ENCODE measurements at regions not wholly inside any gene's neighbourhood (a gene's known extent, or its start where the extent isn't known, plus 50 kb on each side); places are given as distances from the start of the nearest gene placed in this dataset.

GRCh38 chr3:145735631-145736030 lies 425.4 kb downstream of the PLOD2 start:
- Mint-ChIP-seq H3K27ac (no peak overlapping the region), H3K4me1 (no peaks in the 10 kb centered on the region), H3K27me3 (no peaks in the 10 kb centered on the region), H3K4me3 (no peak overlapping the region), H3K36me3 (ENCODE audit: low read depth) (no peaks in the 10 kb centered on the region)
- no peak for ATAC-seq
- no peaks in the 10 kb centered on the region for H3K9me3 ChIP-seq (ENCODE audit: control insufficient read depth, low read length, poor library complexity, severe bottlenecking)
- no peak for DNase-seq

GRCh38 chr3:145737952-145738351 lies 423.0 kb downstream of the PLOD2 start:
- H3K9me3 ChIP-seq (ENCODE audit: control insufficient read depth, low read length, poor library complexity, severe bottlenecking) = no peaks in the 10 kb centered on the region
- DNase-seq (no peak), ATAC-seq (no peak)
- no peaks in the 10 kb centered on the region for H3K4me1 Mint-ChIP-seq
- H3K27me3 Mint-ChIP-seq = no peaks in the 10 kb centered on the region
- H3K36me3 Mint-ChIP-seq (ENCODE audit: low read depth) = no peaks in the 10 kb centered on the region
- H3K27ac Mint-ChIP-seq = no peak overlapping the region
- H3K4me3 Mint-ChIP-seq = no peak overlapping the region

GRCh38 chr3:145739926-145740325 lies 421.1 kb downstream of the PLOD2 start:
- Mint-ChIP-seq H3K36me3 (ENCODE audit: low read depth) (no peaks in the 10 kb centered on the region), H3K4me3 (no peak overlapping the region), H3K27me3 (no peaks in the 10 kb centered on the region), H3K4me1 (no peaks in the 10 kb centered on the region), H3K27ac (no peak overlapping the region)
- ATAC-seq (no peak), DNase-seq (no peak)
- no peaks in the 10 kb centered on the region for H3K9me3 ChIP-seq (ENCODE audit: control insufficient read depth, low read length, poor library complexity, severe bottlenecking)

- no peak overlapping the region for H3K27ac Mint-ChIP-seq
- DNase-seq (no peak), ATAC-seq (no peak)
- H3K4me1 Mint-ChIP-seq = no peaks in the 10 kb centered on the region
- no peaks in the 10 kb centered on the region for H3K9me3 ChIP-seq (ENCODE audit: control insufficient read depth, low read length, poor library complexity, severe bottlenecking)
- H3K27me3 Mint-ChIP-seq = no peaks in the 10 kb centered on the region
- no peaks in the 10 kb centered on the region for H3K36me3 Mint-ChIP-seq (ENCODE audit: low read depth)
- no peak overlapping the region for H3K4me3 Mint-ChIP-seq
Observed at GRCh38 chr3:145750657-145751056, 410.3 kb downstream of the PLOD2 start.

- H3K9me3 ChIP-seq (ENCODE audit: control insufficient read depth, low read length, poor library complexity, severe bottlenecking) = no peaks in the 10 kb centered on the region
- ATAC-seq = no peak
- Mint-ChIP-seq H3K36me3 (ENCODE audit: low read depth) (no peaks in the 10 kb centered on the region), H3K27ac (no peak overlapping the region), H3K4me1 (no peaks in the 10 kb centered on the region), H3K27me3 (no peaks in the 10 kb centered on the region), H3K4me3 (no peak overlapping the region)
- DNase-seq = no peak
Observed at GRCh38 chr3:145752576-145752975, 408.4 kb downstream of the PLOD2 start.

- Mint-ChIP-seq H3K27ac (no peak overlapping the region), H3K27me3 (no peaks in the 10 kb centered on the region), H3K36me3 (ENCODE audit: low read depth) (no peaks in the 10 kb centered on the region), H3K4me3 (no peak overlapping the region), H3K4me1 (no peaks in the 10 kb centered on the region)
- DNase-seq = no peak
- ATAC-seq = no peak
- H3K9me3 ChIP-seq (ENCODE audit: control insufficient read depth, low read length, poor library complexity, severe bottlenecking) = no peaks in the 10 kb centered on the region
Observed at GRCh38 chr3:145754605-145755289, 406.2 kb downstream of the PLOD2 start.

GRCh38 chr3:145760036-145760435 lies 400.9 kb downstream of the PLOD2 start:
- no peak overlapping the region for H3K4me3 Mint-ChIP-seq
- ATAC-seq (no peak), DNase-seq (no peak)
- H3K36me3 Mint-ChIP-seq (ENCODE audit: low read depth) = no peaks in the 10 kb centered on the region
- no peak overlapping the region for H3K27ac Mint-ChIP-seq
- H3K9me3 ChIP-seq (ENCODE audit: control insufficient read depth, low read length, poor library complexity, severe bottlenecking) = no peaks in the 10 kb centered on the region
- no peaks in the 10 kb centered on the region for H3K27me3 Mint-ChIP-seq
- no peaks in the 10 kb centered on the region for H3K4me1 Mint-ChIP-seq

- no peaks in the 10 kb centered on the region for H3K9me3 ChIP-seq (ENCODE audit: control insufficient read depth, low read length, poor library complexity, severe bottlenecking)
- no peak for ATAC-seq
- Mint-ChIP-seq H3K4me1 (no peaks in the 10 kb centered on the region), H3K4me3 (no peak overlapping the region), H3K27ac (no peak overlapping the region), H3K27me3 (no peaks in the 10 kb centered on the region), H3K36me3 (ENCODE audit: low read depth) (no peaks in the 10 kb centered on the region)
- DNase-seq = no peak
Observed at GRCh38 chr3:145767909-145768308, 393.1 kb downstream of the PLOD2 start.

- H3K27ac Mint-ChIP-seq = no peak overlapping the region
- no peaks in the 10 kb centered on the region for H3K36me3 Mint-ChIP-seq (ENCODE audit: low read depth)
- H3K27me3 Mint-ChIP-seq = no peaks in the 10 kb centered on the region
- H3K4me3 Mint-ChIP-seq = no peak overlapping the region
- no peaks in the 10 kb centered on the region for H3K4me1 Mint-ChIP-seq
- H3K9me3 ChIP-seq (ENCODE audit: control insufficient read depth, low read length, poor library complexity, severe bottlenecking) = no peaks in the 10 kb centered on the region
- DNase-seq (no peak), ATAC-seq (no peak)
Observed at GRCh38 chr3:145776782-145777408, 384.1 kb downstream of the PLOD2 start.

- no peak for DNase-seq
- no peak for ATAC-seq
- Mint-ChIP-seq H3K36me3 (ENCODE audit: low read depth) (no peaks in the 10 kb centered on the region), H3K27ac (no peak overlapping the region), H3K4me1 (no peaks in the 10 kb centered on the region), H3K4me3 (no peak overlapping the region), H3K27me3 (no peaks in the 10 kb centered on the region)
- no peaks in the 10 kb centered on the region for H3K9me3 ChIP-seq (ENCODE audit: control insufficient read depth, low read length, poor library complexity, severe bottlenecking)
Observed at GRCh38 chr3:145780301-145780700, 380.7 kb downstream of the PLOD2 start.

GRCh38 chr3:145785668-145786067 lies 375.3 kb downstream of the PLOD2 start:
- no peak for ATAC-seq
- H3K4me1 Mint-ChIP-seq = no peaks in the 10 kb centered on the region

GRCh38 chr3:145798007-145798406 lies 363.0 kb downstream of the PLOD2 start:
- Mint-ChIP-seq H3K36me3 (ENCODE audit: low read depth) (no peaks in the 10 kb centered on the region), H3K4me3 (no peak overlapping the region), H3K27ac (no peak overlapping the region), H3K27me3 (no peaks in the 10 kb centered on the region), H3K4me1 (no peaks in the 10 kb centered on the region)
- ATAC-seq (no peak), DNase-seq (no peak)
- H3K9me3 ChIP-seq (ENCODE audit: control insufficient read depth, low read length, poor library complexity, severe bottlenecking) = no peaks in the 10 kb centered on the region

More at GRCh38 chr3:145785668-145786067, 375.3 kb downstream of the PLOD2 start:
- no peak for DNase-seq
- no peak overlapping the region for H3K27ac Mint-ChIP-seq
- H3K4me3 Mint-ChIP-seq = no peak overlapping the region
- no peaks in the 10 kb centered on the region for H3K27me3 Mint-ChIP-seq
- no peaks in the 10 kb centered on the region for H3K9me3 ChIP-seq (ENCODE audit: control insufficient read depth, low read length, poor library complexity, severe bottlenecking)
- H3K36me3 Mint-ChIP-seq (ENCODE audit: low read depth) = no peaks in the 10 kb centered on the region

GRCh38 chr3:145798696-145799537 lies 362.1 kb downstream of the PLOD2 start:
- no peak for ATAC-seq
- H3K36me3 Mint-ChIP-seq (ENCODE audit: low read depth) = no peaks in the 10 kb centered on the region
- H3K27ac Mint-ChIP-seq = no peak overlapping the region
- no peaks in the 10 kb centered on the region for H3K4me1 Mint-ChIP-seq
- H3K27me3 Mint-ChIP-seq = no peaks in the 10 kb centered on the region
- no peak for DNase-seq
- H3K9me3 ChIP-seq (ENCODE audit: control insufficient read depth, low read length, poor library complexity, severe bottlenecking) = no peaks in the 10 kb centered on the region
- H3K4me3 Mint-ChIP-seq = no peak overlapping the region

Measured in T-helper 17 cell (primary cell).